Left ventricle myocardium inferior (tissue), 1 donor: ENCODE measurements at regions not wholly inside any gene's neighbourhood (a gene's known extent, or its start where the extent isn't known, plus 50 kb on each side); places are given as distances from the start of the nearest gene placed in this dataset.

Experiments used
- DNase-seq: peaks from one replicate; pipeline ENCODE4 v3.0.0-alpha.2; 2020
- H3K27ac ChIP-seq: fragments of 200-600 bp; replicated peaks from 2 replicates; pipeline ENCODE4 v1.8.0; 2021
- H3K27me3 ChIP-seq: fragments of 200-600 bp; 2 replicates; pipeline ENCODE4 v1.8.0; 2021; ENCODE audit warnings: low read depth
- H3K36me3 ChIP-seq: fragments of 200-600 bp; 2 replicates; pipeline ENCODE4 v1.8.0; 2021
- H3K4me1 ChIP-seq: fragments of 200-600 bp; 2 replicates; pipeline ENCODE4 v1.8.0; 2021
- H3K4me3 ChIP-seq: fragments of 200-600 bp; 2 replicates; pipeline ENCODE4 v1.8.0; 2021; ENCODE audit warnings: mild to moderate bottlenecking, moderate library complexity
- H3K9me3 ChIP-seq: fragments of 200-600 bp; replicated peaks from 2 replicates; pipeline ENCODE4 v1.8.0; 2021
- intact Hi-C: fragments of 100-400 bp; cut with micrococcal nuclease; formaldehyde crosslinking; loops from one replicate; pipeline ENCODE4 v1.11.0; 2022
- TF ChIP-seq, protein P1 (sequence below): fragments of 200-600 bp; IDR thresholded peaks from 2 replicates; pipeline ENCODE4 v1.8.0; 2021; ENCODE audit warnings: antibody characterized with exemption, mild to moderate bottlenecking, borderline replicate concordance
- donor health status: DM: no; HTN: yes; CAD: no; lungs with severe emphysema.

DNA sequence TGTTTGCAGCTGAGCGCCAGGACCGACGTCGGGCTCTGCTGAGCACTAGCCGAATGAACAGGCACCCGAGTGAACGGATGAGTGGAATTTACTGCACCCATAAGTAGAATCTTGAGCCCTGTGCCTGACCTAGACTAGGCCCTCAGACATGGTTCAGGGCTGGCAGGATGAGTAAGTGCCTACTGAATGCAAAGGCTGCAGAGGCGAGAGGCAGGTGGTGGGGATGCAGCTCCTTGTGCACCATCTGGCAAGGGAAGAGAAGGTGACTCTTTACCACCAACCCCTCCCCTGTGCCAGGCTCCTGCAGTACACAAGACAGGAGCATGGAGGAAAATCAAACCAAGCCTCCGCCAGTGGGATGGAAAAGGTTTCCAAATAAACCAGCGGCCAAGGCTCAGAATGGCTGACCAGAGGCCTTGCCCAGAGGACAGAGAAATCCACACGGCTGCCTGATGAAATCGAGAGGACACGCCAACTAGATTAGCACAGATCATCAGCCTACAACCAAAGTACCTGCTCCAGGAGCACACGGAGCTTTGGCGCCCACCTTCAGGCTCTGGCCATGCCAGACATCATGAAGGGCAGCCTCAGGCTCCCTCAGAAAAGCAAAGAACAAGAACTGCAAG lies 141.7 kb upstream of the IQSEC1 start:
- intact Hi-C loops = no loop called here
- no peaks in the 10 kb centered on the region for H3K36me3 ChIP-seq
- H3K4me3 ChIP-seq = no peak overlapping the region
- H3K4me1 ChIP-seq = no peaks in the 10 kb centered on the region
- no peak overlapping the region for H3K27ac ChIP-seq
- no peaks in the 10 kb centered on the region for H3K9me3 ChIP-seq
- H3K27me3 ChIP-seq = peaks cover 39% of the 10 kb centered on the region
- TF ChIP-seq, protein P1, sequence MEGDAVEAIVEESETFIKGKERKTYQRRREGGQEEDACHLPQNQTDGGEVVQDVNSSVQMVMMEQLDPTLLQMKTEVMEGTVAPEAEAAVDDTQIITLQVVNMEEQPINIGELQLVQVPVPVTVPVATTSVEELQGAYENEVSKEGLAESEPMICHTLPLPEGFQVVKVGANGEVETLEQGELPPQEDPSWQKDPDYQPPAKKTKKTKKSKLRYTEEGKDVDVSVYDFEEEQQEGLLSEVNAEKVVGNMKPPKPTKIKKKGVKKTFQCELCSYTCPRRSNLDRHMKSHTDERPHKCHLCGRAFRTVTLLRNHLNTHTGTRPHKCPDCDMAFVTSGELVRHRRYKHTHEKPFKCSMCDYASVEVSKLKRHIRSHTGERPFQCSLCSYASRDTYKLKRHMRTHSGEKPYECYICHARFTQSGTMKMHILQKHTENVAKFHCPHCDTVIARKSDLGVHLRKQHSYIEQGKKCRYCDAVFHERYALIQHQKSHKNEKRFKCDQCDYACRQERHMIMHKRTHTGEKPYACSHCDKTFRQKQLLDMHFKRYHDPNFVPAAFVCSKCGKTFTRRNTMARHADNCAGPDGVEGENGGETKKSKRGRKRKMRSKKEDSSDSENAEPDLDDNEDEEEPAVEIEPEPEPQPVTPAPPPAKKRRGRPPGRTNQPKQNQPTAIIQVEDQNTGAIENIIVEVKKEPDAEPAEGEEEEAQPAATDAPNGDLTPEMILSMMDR = no peak
- no peak for DNase-seq

DNA sequence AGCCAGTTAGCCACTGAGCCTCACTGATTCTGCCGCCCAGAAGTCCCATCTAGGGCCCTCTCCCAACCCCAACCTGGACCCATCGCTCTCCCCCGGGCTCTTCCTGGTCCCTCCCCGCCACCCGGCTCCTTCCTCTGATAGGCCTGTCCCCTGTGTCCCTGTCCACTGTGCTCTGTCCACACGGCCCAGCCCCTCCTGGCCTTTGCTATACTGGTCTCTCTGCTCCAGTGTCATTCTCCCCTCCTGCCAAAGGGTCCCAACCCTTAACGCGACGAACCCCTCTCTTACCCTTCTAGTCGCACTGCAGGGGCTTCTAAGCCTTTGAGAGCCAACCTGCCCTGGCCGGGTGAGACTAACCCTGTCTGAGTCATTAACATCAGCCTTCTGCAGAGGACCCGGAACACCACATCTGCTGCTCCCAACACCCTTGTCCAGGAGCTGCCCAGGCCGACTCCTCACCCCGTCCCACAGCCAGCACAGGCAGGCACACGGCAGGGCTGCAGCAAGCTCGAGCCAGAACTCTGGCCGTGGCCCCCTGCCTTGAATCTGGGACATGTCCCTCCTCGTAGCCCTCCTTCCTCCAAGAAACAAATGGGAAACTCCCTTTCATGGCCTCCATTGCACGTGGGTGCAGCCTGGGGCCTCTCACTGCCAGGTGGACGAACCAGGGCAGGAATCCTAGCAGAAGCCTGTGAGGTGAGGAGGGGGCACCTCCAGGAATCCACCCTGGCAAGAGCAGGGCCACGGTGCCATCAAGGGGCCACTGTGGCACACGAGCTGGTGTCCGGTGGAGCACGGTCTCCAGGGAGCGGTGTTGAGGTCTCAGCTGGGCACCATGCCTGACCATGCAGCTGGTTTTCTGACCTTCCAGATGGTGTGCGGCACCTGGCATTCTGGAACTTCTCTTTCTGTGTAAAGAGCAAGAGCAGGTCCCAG lies 140.9 kb upstream of the IQSEC1 start:
- no peak for DNase-seq
- intact Hi-C loops = no loop called here
- peaks cover 46% of the 10 kb centered on the region for H3K27me3 ChIP-seq
- H3K4me1 ChIP-seq = no peaks in the 10 kb centered on the region
- H3K9me3 ChIP-seq = no peaks in the 10 kb centered on the region
- no peak overlapping the region for H3K4me3 ChIP-seq
- no peaks in the 10 kb centered on the region for H3K36me3 ChIP-seq
- no peak overlapping the region for H3K27ac ChIP-seq
- TF ChIP-seq, protein P1 = no peak

- Histone ChIP-seq H3K9me3 (no peaks in the 10 kb centered on the region), H3K4me3 (no peak overlapping the region), H3K27ac (no peak overlapping the region), H3K36me3 (no peaks in the 10 kb centered on the region), H3K27me3 (peaks cover 50% of the 10 kb centered on the region), H3K4me1 (no peaks in the 10 kb centered on the region)
- no peak for DNase-seq
- intact Hi-C loops = no loop called here
- TF ChIP-seq, protein P1 = no peak
These were observed 140.3 kb upstream of the IQSEC1 start for GRCh38 chr3:13213490-13213889.

GRCh38 chr3:13211605-13212210 lies 138.5 kb upstream of the IQSEC1 start:
- Histone ChIP-seq H3K27me3 (peaks cover 66% of the 10 kb centered on the region), H3K36me3 (no peaks in the 10 kb centered on the region), H3K4me1 (no peaks in the 10 kb centered on the region), H3K27ac (no peak overlapping the region), H3K4me3 (no peak overlapping the region), H3K9me3 (no peaks in the 10 kb centered on the region)
- TF ChIP-seq, protein P1 = no peak
- no peak for DNase-seq
- intact Hi-C loops = no loop called here

GRCh38 chr3:13210221-13210975 lies 137.2 kb upstream of the IQSEC1 start:
- no peak overlapping the region for H3K4me3 ChIP-seq
- TF ChIP-seq, protein P1 = no peak
- no peak for DNase-seq
- H3K27ac ChIP-seq = no peak overlapping the region
- no peaks in the 10 kb centered on the region for H3K4me1 ChIP-seq
- peaks cover 67% of the 10 kb centered on the region for H3K27me3 ChIP-seq
- no peaks in the 10 kb centered on the region for H3K9me3 ChIP-seq
- no peaks in the 10 kb centered on the region for H3K36me3 ChIP-seq
- intact Hi-C loops = no loop called here
